ENCODE measurements at regions not wholly inside any gene's neighbourhood (a gene's known extent, or its start where the extent isn't known, plus 50 kb on each side); places are given as distances from the start of the nearest gene placed in this dataset.

- DNase-seq = no peak
- no peak for TF ChIP-seq CTCF (IDR thresholded peaks at IDR 0.05; ENCODE audit: partially characterized antibody, unreplicated experiment)
- H3K36me3 Mint-ChIP-seq (ENCODE audit: unreplicated experiment) = no peaks in the 10 kb centered on the region
- no peaks in the 10 kb centered on the region for H3K27me3 Mint-ChIP-seq (ENCODE audit: unreplicated experiment)
- H3K4me3 Mint-ChIP-seq (ENCODE audit: unreplicated experiment) = no peak overlapping the region
- H3K27ac Mint-ChIP-seq (ENCODE audit: unreplicated experiment) = no peak overlapping the region
- no peaks in the 10 kb centered on the region for H3K9me3 Mint-ChIP-seq (ENCODE audit: unreplicated experiment)
- H3K4me1 Mint-ChIP-seq (ENCODE audit: low read depth, unreplicated experiment) = no peaks in the 10 kb centered on the region
These were observed 304.0 kb upstream of the ANO3 start for GRCh38 chr11:26027887-26028286.

- DNase-seq = no peak
- Mint-ChIP-seq H3K9me3 (ENCODE audit: unreplicated experiment) (no peaks in the 10 kb centered on the region), H3K36me3 (ENCODE audit: unreplicated experiment) (no peaks in the 10 kb centered on the region), H3K4me1 (ENCODE audit: low read depth, unreplicated experiment) (no peaks in the 10 kb centered on the region), H3K27me3 (ENCODE audit: unreplicated experiment) (no peaks in the 10 kb centered on the region), H3K4me3 (ENCODE audit: unreplicated experiment) (no peak overlapping the region), H3K27ac (ENCODE audit: unreplicated experiment) (no peak overlapping the region)
- no peak for TF ChIP-seq CTCF (IDR thresholded peaks at IDR 0.05; ENCODE audit: partially characterized antibody, unreplicated experiment)
These were observed 303.5 kb upstream of the ANO3 start for GRCh38 chr11:26028393-26028911.

GRCh38 chr11:26030399-26030798 is 301.5 kb upstream of the ANO3 start:
- no peak overlapping the region for H3K4me3 Mint-ChIP-seq (ENCODE audit: unreplicated experiment)
- TF ChIP-seq CTCF (IDR thresholded peaks at IDR 0.05; ENCODE audit: partially characterized antibody, unreplicated experiment) = no peak
- no peak for DNase-seq
- H3K27me3 Mint-ChIP-seq (ENCODE audit: unreplicated experiment) = no peaks in the 10 kb centered on the region
- H3K36me3 Mint-ChIP-seq (ENCODE audit: unreplicated experiment) = no peaks in the 10 kb centered on the region
- no peak overlapping the region for H3K27ac Mint-ChIP-seq (ENCODE audit: unreplicated experiment)
- no peaks in the 10 kb centered on the region for H3K9me3 Mint-ChIP-seq (ENCODE audit: unreplicated experiment)
- no peaks in the 10 kb centered on the region for H3K4me1 Mint-ChIP-seq (ENCODE audit: low read depth, unreplicated experiment)

- no peak for TF ChIP-seq CTCF (IDR thresholded peaks at IDR 0.05; ENCODE audit: partially characterized antibody, unreplicated experiment)
- Mint-ChIP-seq H3K27ac (ENCODE audit: unreplicated experiment) (no peak overlapping the region), H3K4me1 (ENCODE audit: low read depth, unreplicated experiment) (no peaks in the 10 kb centered on the region), H3K36me3 (ENCODE audit: unreplicated experiment) (no peaks in the 10 kb centered on the region), H3K27me3 (ENCODE audit: unreplicated experiment) (no peaks in the 10 kb centered on the region), H3K4me3 (ENCODE audit: unreplicated experiment) (no peak overlapping the region), H3K9me3 (ENCODE audit: unreplicated experiment) (no peaks in the 10 kb centered on the region)
- DNase-seq = no peak
These were observed 299.7 kb upstream of the ANO3 start for GRCh38 chr11:26032241-26032640.

GRCh38 chr11:26035696-26036095 is 296.2 kb upstream of the ANO3 start:
- Mint-ChIP-seq H3K27me3 (ENCODE audit: unreplicated experiment) (no peaks in the 10 kb centered on the region), H3K4me3 (ENCODE audit: unreplicated experiment) (no peak overlapping the region), H3K27ac (ENCODE audit: unreplicated experiment) (no peak overlapping the region), H3K36me3 (ENCODE audit: unreplicated experiment) (no peaks in the 10 kb centered on the region), H3K4me1 (ENCODE audit: low read depth, unreplicated experiment) (no peaks in the 10 kb centered on the region), H3K9me3 (ENCODE audit: unreplicated experiment) (no peaks in the 10 kb centered on the region)
- DNase-seq = no peak
- TF ChIP-seq CTCF (IDR thresholded peaks at IDR 0.05; ENCODE audit: partially characterized antibody, unreplicated experiment) = no peak
